Uterus (tissue), 2 donors: ENCODE measurements at regions not wholly inside any gene's neighbourhood (a gene's known extent, or its start where the extent isn't known, plus 50 kb on each side); places are given as distances from the start of the nearest gene placed in this dataset.

Source experiments
- POLR2A ChIP-seq, 2 donors: fragments of 450-650 bp; IDR thresholded peaks; one replicate each; pipeline ENCODE4 v1.6.1; 2016; ENCODE audit warnings: antibody characterized with exemption in 2 of 2, mild to moderate bottlenecking in 1 of 2, moderate library complexity in 1 of 2
- TF ChIP-seq, protein P1 (sequence below), 4 experiments: fragments of 200-600 bp in 2 of 4; fragments of 450-650 bp in 2 of 4; sonication (generic) in 2 of 4; IDR thresholded peaks; one replicate each; pipeline ENCODE4 v1.5.1; 2016 to 2019; ENCODE audit warnings: antibody characterized with exemption in 4 of 4, mild to moderate bottlenecking in 2 of 4, moderate library complexity in 1 of 4

DNA sequence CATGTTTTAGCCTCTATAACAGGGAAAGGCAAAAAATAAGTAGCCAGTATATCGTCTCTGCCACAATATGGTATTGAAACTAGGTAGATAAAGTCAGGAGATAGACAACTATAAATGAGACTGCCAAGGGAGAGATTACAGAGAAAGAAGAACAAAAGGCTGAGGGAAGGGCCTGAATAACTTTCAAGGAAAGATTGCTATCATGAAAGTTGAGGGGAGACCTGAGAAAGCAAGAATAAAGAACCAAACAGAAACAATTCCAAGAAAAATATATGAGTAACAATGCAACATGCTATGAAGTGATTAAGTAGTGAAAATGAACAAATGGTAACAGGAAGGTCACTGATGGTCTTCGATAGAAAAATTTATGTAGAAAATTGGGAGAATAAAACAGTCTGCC is 690.1 kb downstream of the METTL15 start:
- TF ChIP-seq POLR2A (IDR thresholded peaks at IDR 0.05), result no peak
- TF ChIP-seq, protein P1, sequence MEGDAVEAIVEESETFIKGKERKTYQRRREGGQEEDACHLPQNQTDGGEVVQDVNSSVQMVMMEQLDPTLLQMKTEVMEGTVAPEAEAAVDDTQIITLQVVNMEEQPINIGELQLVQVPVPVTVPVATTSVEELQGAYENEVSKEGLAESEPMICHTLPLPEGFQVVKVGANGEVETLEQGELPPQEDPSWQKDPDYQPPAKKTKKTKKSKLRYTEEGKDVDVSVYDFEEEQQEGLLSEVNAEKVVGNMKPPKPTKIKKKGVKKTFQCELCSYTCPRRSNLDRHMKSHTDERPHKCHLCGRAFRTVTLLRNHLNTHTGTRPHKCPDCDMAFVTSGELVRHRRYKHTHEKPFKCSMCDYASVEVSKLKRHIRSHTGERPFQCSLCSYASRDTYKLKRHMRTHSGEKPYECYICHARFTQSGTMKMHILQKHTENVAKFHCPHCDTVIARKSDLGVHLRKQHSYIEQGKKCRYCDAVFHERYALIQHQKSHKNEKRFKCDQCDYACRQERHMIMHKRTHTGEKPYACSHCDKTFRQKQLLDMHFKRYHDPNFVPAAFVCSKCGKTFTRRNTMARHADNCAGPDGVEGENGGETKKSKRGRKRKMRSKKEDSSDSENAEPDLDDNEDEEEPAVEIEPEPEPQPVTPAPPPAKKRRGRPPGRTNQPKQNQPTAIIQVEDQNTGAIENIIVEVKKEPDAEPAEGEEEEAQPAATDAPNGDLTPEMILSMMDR (IDR thresholded peaks at IDR 0.05), result no peak
